ENCODE measurements at regions not wholly inside any gene's neighbourhood (a gene's known extent, or its start where the extent isn't known, plus 50 kb on each side); places are given as distances from the start of the nearest gene placed in this dataset.

GRCh38 chr6:167734662-167735083 is 92.0 kb upstream of the AFDN start (continued):
- TF ChIP-seq ZBTB43 (CRISPR knock-in tag; conservative IDR thresholded peaks at IDR 0.05) (no peak), ZBTB39 (CRISPR knock-in tag; IDR thresholded peaks at IDR 0.05) (peak; percentile 63; the same call in 1 of the 2 replicates), ZBTB42 (CRISPR knock-in tag; IDR thresholded peaks at IDR 0.05) (0 out of 2 replicates have a peak, but pooled peaks have one; percentile 7), FOXC1 (CRISPR knock-in tag; IDR thresholded peaks at IDR 0.05; ENCODE audit: borderline replicate concordance) (0 out of 2 replicates have a peak, but pooled peaks have one; percentile 56), ETS1 (CRISPR knock-in tag; IDR thresholded peaks at IDR 0.05) (no peak), SMARCC2 (IDR thresholded peaks at IDR 0.05) (no peak), IKZF5 (CRISPR knock-in tag; IDR thresholded peaks at IDR 0.05) (0 out of 2 replicates have a peak, but pooled peaks have one; percentile 12), ADNP (CRISPR knock-in tag; IDR thresholded peaks at IDR 0.05) (peak; percentile 94), CEBPB (IDR thresholded peaks at IDR 0.05; ENCODE audit: borderline replicate concordance, low read depth, low read length) (0 out of 2 replicates have a peak, but pooled peaks have one; percentile 21)
